Stimulated activated CD4-positive, alpha-beta T cell treated with anti-CD3 and anti-CD28 coated beads, Interleukin-2, amount 100 ng/mL, for 48 hours (primary cell): ENCODE measurements at regions not wholly inside any gene's neighbourhood (a gene's known extent, or its start where the extent isn't known, plus 50 kb on each side); places are given as distances from the start of the nearest gene placed in this dataset.
"Not testable (repeated sequence)": the region's sequence is repeated elsewhere in the genome, so short reads cannot be mapped to it uniquely, and the experiment has no call there.

Source experiments
- DNase-seq, 2 donors: peaks; one replicate each; pipeline ENCODE4 v3.0.0-alpha.2; 2020

- no peak for DNase-seq
Observed at GRCh38 chr6:16901782-16902181, 140.5 kb upstream of the ATXN1 start.

- DNase-seq, result no peak
Observed at GRCh38 chr6:16901306-16901705, 140.0 kb upstream of the ATXN1 start.

GRCh38 chr6:16898640-16899396, 137.6 kb upstream of the ATXN1 start:
- no peak for DNase-seq

GRCh38 chr6:16897669-16898068, 136.4 kb upstream of the ATXN1 start:
- DNase-seq, result no peak

- DNase-seq, result no peak
Observed at GRCh38 chr6:16894301-16894700, 133.0 kb upstream of the ATXN1 start.

- DNase-seq, result not testable (repeated sequence)
Observed at GRCh38 chr6:16891110-16891509, 129.8 kb upstream of the ATXN1 start.

- no peak for DNase-seq
Observed at GRCh38 chr6:16885411-16886160, 124.3 kb upstream of the ATXN1 start.

GRCh38 chr6:16884526-16884925, 123.3 kb upstream of the ATXN1 start:
- no peak for DNase-seq

- no peak for DNase-seq
Observed at GRCh38 chr6:16883414-16883813, 122.2 kb upstream of the ATXN1 start.

- DNase-seq, result no peak
Observed at GRCh38 chr6:16882230-16882629, 121.0 kb upstream of the ATXN1 start.

GRCh38 chr6:16876852-16877251, 115.6 kb upstream of the ATXN1 start:
- not testable (repeated sequence) for DNase-seq

GRCh38 chr6:16876201-16876600, 114.9 kb upstream of the ATXN1 start:
- DNase-seq, result no peak

- DNase-seq, result no peak
Observed at GRCh38 chr6:16873698-16874097, 112.4 kb upstream of the ATXN1 start.

- DNase-seq, result no peak
Observed at GRCh38 chr6:16872543-16873235, 111.4 kb upstream of the ATXN1 start.

GRCh38 chr6:16871047-16871446, 109.8 kb upstream of the ATXN1 start:
- DNase-seq, result no peak

- no peak for DNase-seq
Observed at GRCh38 chr6:16868968-16869367, 107.7 kb upstream of the ATXN1 start.

GRCh38 chr6:16857969-16858592, 96.8 kb upstream of the ATXN1 start:
- no peak for DNase-seq

GRCh38 chr6:16855460-16855859, 94.2 kb upstream of the ATXN1 start:
- no peak for DNase-seq

GRCh38 chr6:16854986-16855385, 93.7 kb upstream of the ATXN1 start:
- DNase-seq, result no peak

- DNase-seq, result no peak
Observed at GRCh38 chr6:16852671-16853070, 91.4 kb upstream of the ATXN1 start.

- no peak for DNase-seq
Observed at GRCh38 chr6:16851758-16852157, 90.5 kb upstream of the ATXN1 start.

GRCh38 chr6:16851044-16851540, 89.8 kb upstream of the ATXN1 start:
- no peak for DNase-seq

- no peak for DNase-seq
Observed at GRCh38 chr6:16850681-16851026, 89.4 kb upstream of the ATXN1 start.
